GM19351 (cell line): ENCODE measurements at regions not wholly inside any gene's neighbourhood (a gene's known extent, or its start where the extent isn't known, plus 50 kb on each side); places are given as distances from the start of the nearest gene placed in this dataset.
"Not testable (repeated sequence)": the region's sequence is repeated elsewhere in the genome, so short reads cannot be mapped to it uniquely, and the experiment has no call there.

Experiments
- ATAC-seq: cut with Tn5 transposase; IDR thresholded peaks from one replicate; pipeline ENCODE4 v1.9.1; 2021; ENCODE audit warnings: mild to moderate bottlenecking, moderate library complexity; ENCODE audit not compliant: unreplicated experiment

DNA sequence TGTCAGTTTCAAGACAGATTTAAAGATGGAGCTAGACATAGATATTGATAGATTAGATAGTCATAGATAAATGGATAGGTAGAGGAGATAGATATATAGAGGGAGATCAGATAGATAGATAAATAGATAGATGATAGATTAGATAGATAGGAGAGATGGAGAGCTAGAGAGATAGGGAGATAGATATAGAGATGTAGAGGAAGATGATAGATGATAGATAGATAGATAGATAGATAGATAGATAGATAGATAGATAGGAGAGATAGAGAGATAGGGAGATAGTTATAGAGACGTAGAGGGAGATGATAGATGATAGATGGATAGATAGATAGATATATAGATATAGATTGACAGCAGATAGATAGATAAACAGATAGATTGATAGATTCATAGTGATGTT, 1038.8 kb upstream of the AUTS2 start:
- ATAC-seq: no peak

DNA sequence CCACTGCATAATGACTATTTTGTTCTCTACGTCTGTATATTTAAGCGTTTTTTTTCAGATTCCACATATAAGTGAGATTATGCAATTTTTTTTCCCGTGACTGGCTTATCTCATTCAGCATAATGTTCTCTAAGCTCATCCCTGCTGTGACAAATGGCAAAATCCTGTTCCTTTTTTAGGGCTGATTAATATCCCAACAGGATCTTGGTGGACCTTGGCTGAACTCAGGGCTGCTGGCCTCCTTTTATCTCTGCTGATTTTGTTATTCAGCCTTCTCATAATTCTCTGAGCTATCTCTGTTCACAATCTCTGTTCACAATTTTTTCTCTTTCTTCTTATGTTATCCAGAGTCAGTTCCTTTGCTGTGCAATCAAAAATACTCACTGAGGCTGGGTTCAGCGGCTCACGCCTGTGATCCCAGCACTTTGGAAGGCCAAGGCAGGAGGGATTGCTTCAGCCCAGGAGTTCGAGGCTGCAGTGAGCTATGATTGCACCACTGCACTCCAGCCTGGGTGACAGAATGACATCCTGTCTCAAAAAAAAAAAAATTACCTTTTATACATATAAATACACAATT, 1035.9 kb upstream of the AUTS2 start:
- no peak for ATAC-seq

DNA sequence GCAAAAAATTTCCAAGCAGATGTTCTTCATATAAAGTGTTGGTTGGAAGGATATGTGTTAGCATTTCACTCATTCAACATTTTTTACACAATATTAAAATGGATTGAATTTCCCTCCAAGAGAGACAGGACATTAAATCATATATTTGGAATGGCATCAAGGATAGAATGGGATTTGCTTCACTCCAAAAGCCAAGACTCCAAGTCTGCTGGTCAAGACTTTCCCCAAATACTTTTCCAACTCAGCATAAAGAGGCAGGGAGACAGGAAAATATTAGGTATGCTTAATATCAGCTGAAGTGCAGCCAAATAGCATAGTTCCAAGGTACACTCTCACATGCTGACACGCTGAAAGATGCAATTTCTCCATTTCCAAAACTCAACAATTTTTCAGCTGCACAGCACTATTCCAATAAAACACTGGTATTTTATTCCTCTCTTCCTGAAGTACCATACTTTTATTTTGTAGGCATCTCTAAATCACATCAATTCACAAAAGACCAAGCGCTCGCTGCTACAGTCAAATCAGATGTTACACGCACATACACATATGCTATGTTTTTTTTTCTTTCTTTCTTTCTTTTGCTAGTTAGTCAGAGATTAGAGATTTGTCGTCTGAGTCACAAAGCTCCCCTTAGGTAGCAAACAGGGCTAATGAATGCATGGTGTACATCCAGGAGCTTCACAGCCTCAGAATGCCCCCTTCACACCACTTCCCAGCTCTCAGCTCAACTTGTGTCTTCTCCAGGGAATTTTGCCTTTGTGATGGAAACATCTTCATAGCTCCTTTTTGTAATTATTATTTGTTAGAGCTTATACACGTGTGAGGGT, 1033.8 kb upstream of the AUTS2 start:
- no peak for ATAC-seq

DNA sequence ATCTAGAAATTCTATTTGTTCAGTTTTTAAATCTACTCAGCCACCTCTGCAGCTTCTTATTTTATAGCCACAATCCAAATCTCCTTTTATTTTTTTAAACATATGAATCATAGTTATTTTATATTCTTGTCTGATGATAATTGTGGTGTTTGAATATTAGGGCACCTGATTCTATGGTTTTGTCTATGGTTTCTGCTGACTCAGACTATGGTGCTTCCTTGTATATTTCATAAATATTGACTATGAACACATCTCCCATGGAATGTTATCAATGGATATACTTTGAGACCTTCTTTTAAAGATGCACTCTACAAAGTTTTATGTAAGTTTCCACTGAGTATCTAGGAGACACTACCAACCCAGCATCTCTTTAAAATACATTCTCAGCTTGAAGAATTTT, 1027.0 kb upstream of the AUTS2 start:
- ATAC-seq: no peak

DNA sequence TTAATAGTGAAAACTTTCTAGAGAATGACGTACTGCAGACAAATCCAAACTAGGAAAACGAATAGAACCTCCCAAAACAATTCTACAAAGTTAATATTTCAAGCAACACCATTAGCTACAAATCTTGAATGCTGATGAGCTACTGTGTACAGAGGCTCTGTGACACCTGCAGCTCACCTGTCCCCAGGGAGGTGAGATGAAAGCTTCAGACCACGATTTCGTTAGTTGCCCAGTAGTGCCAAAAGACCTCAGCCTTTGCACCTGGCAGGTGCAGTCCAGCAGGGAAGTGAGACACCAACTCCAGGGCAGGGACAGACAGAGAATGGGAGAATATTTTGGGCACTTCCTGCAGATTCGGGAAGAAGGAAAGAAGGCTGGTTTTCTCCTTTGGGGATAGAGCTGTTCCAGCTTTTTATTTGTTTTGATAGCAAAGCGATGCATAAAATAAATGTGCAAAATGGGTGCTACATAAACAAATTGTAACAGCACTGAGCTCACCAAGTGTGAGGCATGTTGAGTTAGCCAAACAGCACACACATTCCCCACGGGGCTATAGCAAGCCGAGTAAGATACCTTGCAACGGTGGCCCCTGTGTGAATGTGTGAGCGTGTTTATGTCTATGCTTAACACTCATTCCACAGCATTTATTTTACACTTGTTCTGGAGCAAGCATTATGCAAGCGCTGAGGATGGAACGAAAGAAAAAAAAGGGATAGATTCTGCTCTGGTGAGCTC, 1024.8 kb upstream of the AUTS2 start:
- no peak for ATAC-seq

DNA sequence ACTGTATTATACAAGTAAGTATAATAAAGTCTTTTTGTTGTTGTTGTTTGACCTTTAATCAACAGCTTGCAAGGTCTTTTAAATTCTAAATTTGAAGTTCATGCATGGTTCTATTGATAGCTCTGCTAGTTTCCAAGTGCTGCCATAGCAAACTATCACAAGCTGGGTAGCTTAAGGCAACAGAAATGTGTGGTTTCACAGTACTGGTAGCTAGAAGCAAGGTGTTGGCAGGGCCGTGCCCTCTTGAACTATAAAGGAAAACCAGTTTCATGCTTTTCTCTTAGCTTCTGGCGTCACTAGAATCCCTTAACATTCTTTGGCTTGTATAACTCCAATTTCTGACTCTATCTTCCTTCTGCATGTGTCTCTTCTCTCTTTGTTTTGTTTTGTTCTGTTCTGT, 1021.9 kb upstream of the AUTS2 start:
- no peak for ATAC-seq

DNA sequence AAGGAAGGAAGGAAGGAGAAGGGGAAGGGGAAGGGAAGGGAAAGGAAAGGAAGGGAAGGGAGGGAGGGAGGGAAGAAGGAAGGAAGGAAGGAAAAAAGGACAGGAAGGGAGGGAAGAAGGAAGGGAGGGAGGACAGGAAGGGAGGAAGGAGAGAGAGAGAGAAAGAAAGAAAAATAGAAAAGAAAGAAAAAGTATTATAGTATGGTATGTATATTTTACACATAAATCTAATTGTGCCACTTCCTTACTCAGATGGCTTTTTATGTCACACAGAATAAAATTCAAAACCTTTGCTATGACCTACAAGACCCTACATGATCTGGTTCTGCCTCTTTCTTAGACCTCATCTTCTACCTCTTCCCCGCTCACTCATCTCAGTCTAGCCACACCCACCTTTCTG, 1016.9 kb upstream of the AUTS2 start:
- no peak for ATAC-seq

DNA sequence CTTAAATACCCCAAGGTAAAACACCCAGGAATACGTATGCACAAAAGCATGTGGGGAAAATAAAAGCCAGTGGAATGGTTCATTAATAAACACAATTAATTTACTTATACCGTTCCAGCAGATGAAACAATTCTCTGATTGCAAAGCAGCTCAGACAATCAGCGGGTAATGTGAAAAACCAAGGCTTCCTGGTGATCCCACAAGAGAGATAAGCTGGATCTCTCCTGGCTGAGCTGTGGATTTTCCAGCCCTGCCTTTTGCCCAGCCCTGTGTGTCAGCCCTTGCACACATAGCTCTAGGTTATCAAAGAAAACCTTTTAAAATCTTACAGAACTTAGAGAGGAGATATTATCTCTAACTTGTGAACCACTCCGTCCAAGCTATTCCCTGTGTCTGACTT, 1010.7 kb upstream of the AUTS2 start:
- ATAC-seq: no peak

DNA sequence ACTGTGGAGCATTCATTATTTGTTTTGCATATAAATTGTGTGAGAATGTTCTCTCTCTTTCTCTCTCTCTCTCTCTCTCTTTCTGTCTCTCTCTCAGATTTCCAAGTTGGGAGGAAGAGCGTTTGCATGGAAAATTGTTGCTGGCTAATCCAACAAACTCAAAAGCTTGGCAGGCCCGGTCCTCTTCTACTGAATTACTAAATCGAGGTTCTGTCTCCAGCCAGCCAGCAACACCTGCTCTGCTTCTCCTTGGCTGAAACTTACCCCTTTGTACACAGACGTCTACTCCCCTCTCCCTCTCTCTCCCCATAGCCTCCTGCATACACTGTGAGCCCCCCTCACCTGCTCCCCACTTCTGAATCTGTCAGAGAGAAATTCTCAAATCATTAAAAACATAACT, 996.4 kb upstream of the AUTS2 start:
- no peak for ATAC-seq

DNA sequence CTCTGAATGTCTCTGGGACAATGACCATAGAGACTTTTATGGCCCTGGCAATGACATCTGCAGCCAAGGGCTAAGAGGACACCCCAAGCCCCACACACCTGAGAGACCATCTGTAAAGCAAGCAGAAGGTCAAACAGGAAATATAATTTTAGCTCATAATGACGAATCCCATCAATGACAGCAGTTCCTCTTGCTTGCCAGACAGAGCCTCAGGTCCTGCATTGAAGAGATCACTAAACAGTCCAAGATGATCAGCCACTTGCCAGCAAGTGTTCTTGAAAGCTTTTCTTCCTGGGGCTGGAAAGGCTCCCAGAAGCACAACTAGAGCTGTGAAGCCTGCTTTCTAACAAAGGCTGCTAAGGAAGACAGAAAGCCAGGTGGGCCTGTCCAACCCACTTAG, 993.7 kb upstream of the AUTS2 start:
- ATAC-seq: no peak

DNA sequence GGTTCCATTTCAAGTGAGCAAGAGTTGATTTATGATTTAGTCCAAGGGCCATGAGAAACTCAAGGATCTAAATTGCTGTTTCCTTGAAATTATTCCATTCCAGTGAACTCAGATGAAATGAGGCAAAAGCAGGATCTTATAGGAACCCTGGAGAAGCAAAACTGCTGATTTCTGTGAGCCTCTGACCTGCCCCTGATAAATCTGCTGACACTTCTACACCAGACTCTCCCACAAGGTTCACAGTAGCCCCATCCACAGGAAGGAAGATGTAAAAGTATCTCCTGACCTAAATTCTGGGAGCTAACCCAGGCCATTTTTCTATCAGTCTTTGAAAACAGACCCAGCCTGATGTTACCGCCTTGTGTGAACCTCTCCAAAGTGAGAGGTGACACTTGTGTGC, 987.6 kb upstream of the AUTS2 start:
- no peak for ATAC-seq

DNA sequence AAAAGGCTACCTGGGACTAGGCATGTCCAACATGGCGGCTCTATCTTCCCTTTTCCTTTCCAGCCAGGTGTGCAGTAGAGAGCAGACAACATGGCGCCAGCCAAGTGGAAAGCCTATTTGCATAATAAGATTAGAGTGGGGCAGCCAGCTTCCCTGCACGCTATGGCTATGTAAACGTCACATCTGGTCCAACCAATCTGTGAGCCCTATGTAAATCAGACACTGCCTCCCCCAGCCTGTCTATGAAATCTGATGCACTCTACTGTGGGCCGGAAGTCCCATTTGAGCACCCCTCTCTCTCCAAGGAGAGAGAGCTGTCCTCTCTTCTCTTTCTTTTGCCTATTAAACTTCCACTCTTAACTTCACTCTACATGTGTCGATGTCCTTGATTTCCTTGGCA, 984.9 kb upstream of the AUTS2 start:
- ATAC-seq: no peak

DNA sequence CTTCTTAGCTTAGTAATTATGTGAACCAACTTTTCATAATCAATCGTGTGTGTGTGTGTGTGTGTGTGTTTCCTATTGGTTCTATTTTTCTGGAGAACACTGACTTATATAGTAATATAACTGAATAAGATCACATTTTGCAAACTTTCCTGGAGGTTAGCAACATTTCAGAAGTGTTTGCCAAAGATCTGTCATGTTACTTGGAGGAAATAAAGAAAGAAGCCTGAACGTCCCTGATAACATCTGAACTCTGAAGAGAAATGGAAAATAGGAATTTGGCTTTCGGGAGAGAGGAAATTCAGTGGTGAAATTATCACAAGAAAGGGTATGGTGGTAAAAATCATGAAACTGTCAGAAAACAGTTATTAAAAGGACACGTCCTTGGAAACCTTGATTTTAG, 984.4 kb upstream of the AUTS2 start:
- no peak for ATAC-seq

DNA sequence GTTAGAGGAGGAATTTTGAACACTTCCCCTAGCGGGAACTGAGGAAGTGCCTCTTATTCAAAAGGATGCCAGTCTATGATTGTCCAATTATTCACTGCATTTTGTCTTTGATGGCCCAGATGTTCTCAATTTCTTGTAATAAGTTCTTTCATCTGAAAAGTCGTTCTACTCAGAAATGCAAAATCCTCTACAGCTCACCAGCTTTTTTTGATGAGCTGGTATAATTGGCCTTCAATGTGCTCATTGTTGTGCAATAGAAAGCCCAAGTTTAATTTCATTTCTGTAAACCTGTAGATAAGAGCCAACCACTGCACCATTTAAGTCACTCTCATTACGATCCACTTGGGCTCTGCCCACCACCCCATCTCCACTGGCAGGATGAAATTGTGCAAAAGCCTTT, 978.7 kb upstream of the AUTS2 start:
- ATAC-seq: no peak

DNA sequence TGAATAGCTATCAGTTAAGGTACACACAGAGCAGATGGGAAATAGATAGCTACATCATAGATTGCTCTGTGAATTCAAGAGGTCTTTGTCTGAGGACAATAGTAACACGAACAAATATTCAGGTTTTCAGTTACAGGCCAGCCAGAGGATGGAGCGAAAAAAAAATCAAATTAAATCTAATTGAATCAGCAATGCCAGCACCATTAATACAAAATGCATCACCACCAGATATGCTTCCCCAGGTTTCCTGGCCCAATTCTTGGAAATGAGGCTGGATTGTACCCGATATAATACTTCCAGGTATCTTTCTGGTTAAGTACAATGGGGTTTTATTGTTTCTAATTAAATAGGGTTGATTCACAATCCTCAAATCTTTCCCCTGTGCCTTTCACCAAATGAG, 975.8 kb upstream of the AUTS2 start:
- no peak for ATAC-seq

DNA sequence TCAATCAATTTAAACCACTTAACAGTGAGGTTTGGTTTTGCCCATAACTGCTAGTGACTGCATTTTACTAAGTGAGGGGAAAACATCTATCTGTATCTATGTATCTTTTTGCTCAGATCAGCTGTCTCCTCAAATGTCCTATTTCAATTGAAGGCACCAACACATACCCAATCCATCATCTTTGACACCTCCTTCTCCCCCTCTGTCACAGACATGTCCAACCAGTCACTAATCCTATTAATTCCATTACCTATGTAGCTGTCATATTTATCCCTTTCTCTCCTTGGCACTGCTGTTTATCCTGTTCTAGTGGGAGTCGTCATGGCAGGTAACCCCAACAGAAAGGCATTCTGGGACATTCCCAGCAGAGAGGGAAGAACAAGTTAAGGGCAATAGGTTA, 975.2 kb upstream of the AUTS2 start:
- ATAC-seq: no peak

DNA sequence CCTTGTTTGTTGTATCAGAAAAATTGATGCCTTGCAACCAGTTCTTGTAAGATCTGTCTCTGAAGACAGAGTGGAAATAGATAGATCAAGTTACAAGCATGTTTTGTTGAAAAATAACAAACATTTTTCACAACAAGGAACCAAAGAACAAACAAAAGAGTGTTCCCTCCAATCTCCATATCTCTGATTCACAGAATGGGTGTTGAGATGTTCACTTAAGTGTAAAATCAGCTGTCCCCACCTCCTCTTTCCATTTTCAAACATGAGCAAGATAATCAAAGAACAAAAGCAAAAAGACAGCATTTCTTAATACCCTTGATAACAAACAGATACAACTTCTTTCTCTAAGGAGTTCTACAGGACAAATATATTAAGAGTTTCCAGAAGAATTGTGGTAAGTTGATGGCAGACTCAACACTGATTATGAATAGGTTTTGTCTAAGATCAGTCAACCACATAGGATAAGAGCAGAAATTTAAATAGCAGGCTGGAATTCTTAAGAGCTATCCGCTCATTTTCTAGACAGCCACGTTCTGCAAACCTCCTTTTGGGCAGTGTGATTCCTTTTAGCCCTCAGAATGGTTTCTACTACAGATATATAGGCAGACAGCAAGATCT, 970.9 kb upstream of the AUTS2 start:
- ATAC-seq: no peak

DNA sequence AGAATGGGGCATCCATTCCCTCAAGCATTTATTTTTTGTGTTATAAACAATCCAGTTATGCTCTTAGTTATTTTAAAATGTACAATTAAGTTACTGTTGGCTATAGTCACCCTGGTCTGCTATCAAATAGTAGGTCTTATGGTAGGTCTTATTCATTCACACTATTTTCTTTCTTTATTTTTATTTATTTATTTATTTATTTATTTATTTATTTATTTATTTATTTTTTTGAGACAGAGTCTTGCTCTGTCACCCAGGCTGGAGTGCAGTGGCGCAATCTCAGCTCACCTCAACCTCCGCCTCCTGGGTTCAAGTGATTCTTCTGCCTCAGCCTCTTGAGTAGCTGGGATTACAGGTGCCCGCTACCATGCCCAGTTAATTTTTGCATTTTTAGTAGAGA, 967.4 kb upstream of the AUTS2 start:
- not testable (repeated sequence) for ATAC-seq

DNA sequence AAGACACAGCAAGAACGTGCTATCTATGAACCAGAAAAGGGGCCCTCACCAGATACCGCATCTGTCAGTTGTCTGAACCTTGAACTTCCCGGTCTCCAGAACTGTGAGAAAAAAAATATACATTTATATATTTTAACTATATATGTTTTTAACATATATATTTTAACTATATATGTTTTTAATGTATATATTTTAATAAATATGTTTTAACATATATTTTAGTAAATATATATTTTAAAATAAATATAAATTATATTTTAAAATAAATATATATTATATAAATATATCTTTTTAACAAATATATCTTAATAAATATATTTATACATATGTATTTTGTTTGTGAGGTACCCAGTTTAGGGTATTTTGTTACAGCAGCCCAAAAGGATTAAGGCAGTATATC, 958.2 kb upstream of the AUTS2 start:
- ATAC-seq: no peak

DNA sequence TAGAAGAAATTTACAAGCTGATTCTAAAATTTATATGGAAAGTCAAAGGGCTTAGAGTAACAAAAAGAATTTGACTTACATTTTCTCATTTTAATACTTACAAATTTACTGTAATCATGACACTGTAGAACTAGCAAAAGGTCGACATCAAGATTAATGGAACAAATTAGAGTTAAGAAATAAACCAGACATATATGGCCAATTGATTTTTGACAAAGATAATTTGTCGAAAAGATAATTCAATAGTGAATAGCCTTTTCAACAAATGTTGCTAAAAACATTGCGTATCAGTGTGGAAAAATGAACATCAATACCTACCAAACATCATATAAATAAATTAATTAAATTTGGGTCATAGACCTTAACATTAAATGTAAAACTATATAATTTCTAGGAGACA, 955.5 kb upstream of the AUTS2 start:
- no peak for ATAC-seq

DNA sequence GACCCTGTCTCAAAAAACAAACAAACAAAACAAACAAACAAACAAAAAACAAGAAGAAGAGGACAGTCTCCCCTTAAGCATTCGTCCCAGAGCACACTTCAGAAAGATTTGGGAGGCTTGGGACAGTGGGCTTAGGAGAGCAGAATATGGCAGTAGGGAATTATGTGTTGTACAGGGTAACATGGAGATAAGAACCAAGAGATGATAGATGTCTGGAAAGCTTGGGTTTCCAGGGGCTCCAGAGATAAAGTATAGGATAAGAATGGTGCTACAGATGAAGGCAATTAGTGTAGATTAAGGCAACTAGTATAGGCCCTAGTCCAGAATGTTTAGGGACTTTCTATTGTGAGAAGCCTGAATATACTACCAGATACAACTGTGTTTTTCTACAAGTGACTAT, 934.9 kb upstream of the AUTS2 start:
- ATAC-seq: no peak

DNA sequence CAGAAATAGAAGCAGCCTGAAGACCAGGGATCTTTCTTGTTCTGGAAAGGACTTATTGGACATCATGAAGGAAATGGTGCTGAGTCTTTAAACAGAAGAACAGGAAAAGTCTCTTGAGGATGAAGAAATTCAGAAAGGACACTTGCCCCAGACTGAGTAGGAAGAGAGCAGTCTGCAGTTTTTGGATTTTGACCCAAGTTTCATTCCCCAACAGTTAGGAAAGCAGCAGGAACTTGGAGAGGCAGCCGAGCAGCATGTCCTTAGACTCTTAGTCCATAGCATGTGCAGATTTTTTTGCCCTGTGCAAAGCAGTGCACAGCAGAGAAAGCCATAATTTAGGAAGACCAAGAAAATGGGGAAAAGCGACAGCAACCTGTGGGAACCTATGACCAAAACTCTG, 927.2 kb upstream of the AUTS2 start:
- ATAC-seq: no peak
